WTC11 (cell line): ENCODE measurements at regions not wholly inside any gene's neighbourhood (a gene's known extent, or its start where the extent isn't known, plus 50 kb on each side); places are given as distances from the start of the nearest gene placed in this dataset.
A peak's percentile ranks its signal among the peaks of the same experiment; 100 is the strongest.

Source experiments
- ATAC-seq: fragments of 200-7000 bp; cut with Tn5 transposase; 2 replicates; pipeline ENCODE4 v1.10.0; 2021; ENCODE audit warnings: mild to moderate bottlenecking, moderate library complexity
- CTCF ChIA-PET: fragments of 300-600 bp; sonication (Branson Sonifier 250); formaldehyde crosslinking; loops from one replicate; lab custom pipeline; 2021; ENCODE audit warnings: antibody characterized with exemption; lab: Charles Lee
- POLR2A ChIA-PET: fragments of 350-600 bp; sonication (Branson Sonifier 250); formaldehyde crosslinking; loops from one replicate; lab custom pipeline; 2021; ENCODE audit warnings: antibody characterized with exemption; lab: Charles Lee
- DNase-seq: peaks from one replicate; pipeline ENCODE4 v3.0.0; 2021; ENCODE audit warnings: low spot score
- H3K27ac Mint-ChIP-seq: 2 replicates; pipeline ENCODE4 v1.8.0; 2021; ENCODE audit warnings: mixed read lengths
- H3K27me3 Mint-ChIP-seq: 2 replicates; pipeline ENCODE4 v1.8.0; 2021; ENCODE audit warnings: low read depth, mild to moderate bottlenecking, moderate library complexity, mixed read lengths
- H3K36me3 Mint-ChIP-seq: 2 replicates; pipeline ENCODE4 v1.8.0; 2021; ENCODE audit warnings: mixed read lengths
- H3K4me1 Mint-ChIP-seq: 2 replicates; pipeline ENCODE4 v1.8.0; 2022; ENCODE audit warnings: mixed read lengths
- H3K4me3 Mint-ChIP-seq: 2 replicates; pipeline ENCODE4 v1.8.0; 2021; ENCODE audit warnings: mild to moderate bottlenecking, moderate library complexity, mixed read lengths
- H3K9me3 Mint-ChIP-seq: 2 replicates; pipeline ENCODE4 v1.8.0; 2021; ENCODE audit warnings: mixed read lengths
- ATF1 ChIP-seq: sonication (generic); formaldehyde crosslinking; IDR thresholded peaks from 2 replicates; pipeline ENCODE4 v1.8.1; 2023; ENCODE audit warnings: mild to moderate bottlenecking, moderate library complexity, missing genetic modification reagents
- ATF6 ChIP-seq: sonication (generic); formaldehyde crosslinking; IDR thresholded peaks from 2 replicates; pipeline ENCODE4 v1.8.1; 2023; ENCODE audit warnings: mild to moderate bottlenecking, missing genetic modification reagents
- CTCF ChIP-seq: fragments of 200-600 bp; IDR thresholded peaks from 2 replicates; pipeline ENCODE4 v1.8.0; 2022; ENCODE audit warnings: antibody characterized with exemption
- EMX1 ChIP-seq: fragments of 250-450 bp; sonication (Bioruptor Pico); IDR thresholded peaks from 2 replicates; pipeline ENCODE4 v1.8.0; 2021; ENCODE audit warnings: mild to moderate bottlenecking
- ESRRA ChIP-seq: sonication (generic); formaldehyde crosslinking; IDR thresholded peaks from 2 replicates; pipeline ENCODE4 v1.8.1; 2022; ENCODE audit warnings: mild to moderate bottlenecking, missing genetic modification reagents, borderline replicate concordance
- FOXP1 ChIP-seq: sonication (generic); formaldehyde crosslinking; IDR thresholded peaks from 2 replicates; pipeline ENCODE4 v1.8.0; 2022; ENCODE audit warnings: missing genetic modification reagents, mild to moderate bottlenecking, moderate library complexity, borderline replicate concordance
- HMGA2 ChIP-seq: fragments of 250-450 bp; sonication (Bioruptor Pico); IDR thresholded peaks from 2 replicates; pipeline ENCODE4 v1.4.0; 2021; ENCODE audit warnings: mild to moderate bottlenecking, moderate library complexity
- JAZF1 ChIP-seq: fragments of 250-450 bp; sonication (Bioruptor Pico); IDR thresholded peaks from 2 replicates; pipeline ENCODE4 v1.9.0; 2021; ENCODE audit warnings: moderate library complexity, mild to moderate bottlenecking, inconsistent platforms
- MLX ChIP-seq: sonication (generic); formaldehyde crosslinking; IDR thresholded peaks from 2 replicates; pipeline ENCODE4 v1.8.1; 2023; ENCODE audit warnings: mild to moderate bottlenecking, missing genetic modification reagents, moderate library complexity
- NFATC4 ChIP-seq: fragments of 250-450 bp; sonication (Bioruptor Pico); IDR thresholded peaks from 2 replicates; pipeline ENCODE4 v1.9.0; 2021; ENCODE audit warnings: mild to moderate bottlenecking
- NR2C2 ChIP-seq: sonication (generic); formaldehyde crosslinking; IDR thresholded peaks from 2 replicates; pipeline ENCODE4 v1.8.0; 2022; ENCODE audit warnings: mild to moderate bottlenecking, missing genetic modification reagents
- RELA ChIP-seq: sonication (generic); formaldehyde crosslinking; IDR thresholded peaks from 2 replicates; pipeline ENCODE4 v1.8.1; 2022; ENCODE audit warnings: missing genetic modification reagents, mild to moderate bottlenecking, borderline replicate concordance
- RORB ChIP-seq: fragments of 250-450 bp; sonication (Bioruptor Pico); IDR thresholded peaks from 2 replicates; pipeline ENCODE4 v1.9.0; 2021; ENCODE audit warnings: mild to moderate bottlenecking
- SMAD3 ChIP-seq: sonication (generic); formaldehyde crosslinking; IDR thresholded peaks from 2 replicates; pipeline ENCODE4 v1.8.0; 2022; ENCODE audit warnings: missing genetic modification reagents, mild to moderate bottlenecking, borderline replicate concordance
- TEAD1 ChIP-seq: sonication (generic); formaldehyde crosslinking; IDR thresholded peaks from 2 replicates; pipeline ENCODE4 v1.8.0; 2022; ENCODE audit warnings: mild to moderate bottlenecking, missing genetic modification reagents
- ZNF263 ChIP-seq: sonication (generic); formaldehyde crosslinking; IDR thresholded peaks from 2 replicates; pipeline ENCODE4 v1.8.1; 2022; ENCODE audit warnings: low read depth, mild to moderate bottlenecking, moderate library complexity, missing genetic modification reagents
- ZNF396 ChIP-seq: fragments of 250-450 bp; sonication (Bioruptor Pico); IDR thresholded peaks from 2 replicates; pipeline ENCODE4 v1.8.0; 2021; ENCODE audit warnings: mild to moderate bottlenecking, moderate library complexity, borderline replicate concordance
- ZNF671 ChIP-seq: fragments of 250-450 bp; sonication (Bioruptor Pico); IDR thresholded peaks from 2 replicates; pipeline ENCODE4 v1.8.0; 2021; ENCODE audit warnings: mild to moderate bottlenecking
- TF ChIP-seq, protein P1 (sequence below): fragments of 250-450 bp; sonication (Bioruptor Pico); IDR thresholded peaks from 2 replicates; pipeline ENCODE4 v2.1.2; 2022; ENCODE audit warnings: mild to moderate bottlenecking, moderate library complexity
- TF ChIP-seq, protein P2 (sequence below): fragments of 250-450 bp; sonication (Bioruptor Pico); IDR thresholded peaks from 2 replicates; pipeline ENCODE4 v1.9.0; 2021; ENCODE audit warnings: mild to moderate bottlenecking, borderline replicate concordance
- TF ChIP-seq, protein P3 (sequence below): sonication (generic); formaldehyde crosslinking; IDR thresholded peaks from 2 replicates; pipeline ENCODE4 v1.8.0; 2022; ENCODE audit warnings: mild to moderate bottlenecking, missing genetic modification reagents

GRCh38 chr12:17810399-17810798 is 279.6 kb downstream of the RERGL start (continued):
- TF ChIP-seq, protein P1, sequence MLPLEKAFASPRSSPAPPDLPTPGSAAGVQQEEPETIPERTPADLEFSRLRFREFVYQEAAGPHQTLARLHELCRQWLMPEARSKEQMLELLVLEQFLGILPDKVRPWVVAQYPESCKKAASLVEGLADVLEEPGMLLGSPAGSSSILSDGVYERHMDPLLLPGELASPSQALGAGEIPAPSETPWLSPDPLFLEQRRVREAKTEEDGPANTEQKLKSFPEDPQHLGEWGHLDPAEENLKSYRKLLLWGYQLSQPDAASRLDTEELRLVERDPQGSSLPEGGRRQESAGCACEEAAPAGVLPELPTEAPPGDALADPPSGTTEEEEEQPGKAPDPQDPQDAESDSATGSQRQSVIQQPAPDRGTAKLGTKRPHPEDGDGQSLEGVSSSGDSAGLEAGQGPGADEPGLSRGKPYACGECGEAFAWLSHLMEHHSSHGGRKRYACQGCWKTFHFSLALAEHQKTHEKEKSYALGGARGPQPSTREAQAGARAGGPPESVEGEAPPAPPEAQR (CRISPR knock-in tag) = no peak
- TF ChIP-seq RELA (CRISPR knock-in tag) = no peak
- TF ChIP-seq SMAD3 (CRISPR knock-in tag) = no peak
- TF ChIP-seq MLX (CRISPR knock-in tag) = no peak
- TF ChIP-seq ZNF263 = no peak
- TF ChIP-seq ZNF671 = no peak
- TF ChIP-seq, protein P2, sequence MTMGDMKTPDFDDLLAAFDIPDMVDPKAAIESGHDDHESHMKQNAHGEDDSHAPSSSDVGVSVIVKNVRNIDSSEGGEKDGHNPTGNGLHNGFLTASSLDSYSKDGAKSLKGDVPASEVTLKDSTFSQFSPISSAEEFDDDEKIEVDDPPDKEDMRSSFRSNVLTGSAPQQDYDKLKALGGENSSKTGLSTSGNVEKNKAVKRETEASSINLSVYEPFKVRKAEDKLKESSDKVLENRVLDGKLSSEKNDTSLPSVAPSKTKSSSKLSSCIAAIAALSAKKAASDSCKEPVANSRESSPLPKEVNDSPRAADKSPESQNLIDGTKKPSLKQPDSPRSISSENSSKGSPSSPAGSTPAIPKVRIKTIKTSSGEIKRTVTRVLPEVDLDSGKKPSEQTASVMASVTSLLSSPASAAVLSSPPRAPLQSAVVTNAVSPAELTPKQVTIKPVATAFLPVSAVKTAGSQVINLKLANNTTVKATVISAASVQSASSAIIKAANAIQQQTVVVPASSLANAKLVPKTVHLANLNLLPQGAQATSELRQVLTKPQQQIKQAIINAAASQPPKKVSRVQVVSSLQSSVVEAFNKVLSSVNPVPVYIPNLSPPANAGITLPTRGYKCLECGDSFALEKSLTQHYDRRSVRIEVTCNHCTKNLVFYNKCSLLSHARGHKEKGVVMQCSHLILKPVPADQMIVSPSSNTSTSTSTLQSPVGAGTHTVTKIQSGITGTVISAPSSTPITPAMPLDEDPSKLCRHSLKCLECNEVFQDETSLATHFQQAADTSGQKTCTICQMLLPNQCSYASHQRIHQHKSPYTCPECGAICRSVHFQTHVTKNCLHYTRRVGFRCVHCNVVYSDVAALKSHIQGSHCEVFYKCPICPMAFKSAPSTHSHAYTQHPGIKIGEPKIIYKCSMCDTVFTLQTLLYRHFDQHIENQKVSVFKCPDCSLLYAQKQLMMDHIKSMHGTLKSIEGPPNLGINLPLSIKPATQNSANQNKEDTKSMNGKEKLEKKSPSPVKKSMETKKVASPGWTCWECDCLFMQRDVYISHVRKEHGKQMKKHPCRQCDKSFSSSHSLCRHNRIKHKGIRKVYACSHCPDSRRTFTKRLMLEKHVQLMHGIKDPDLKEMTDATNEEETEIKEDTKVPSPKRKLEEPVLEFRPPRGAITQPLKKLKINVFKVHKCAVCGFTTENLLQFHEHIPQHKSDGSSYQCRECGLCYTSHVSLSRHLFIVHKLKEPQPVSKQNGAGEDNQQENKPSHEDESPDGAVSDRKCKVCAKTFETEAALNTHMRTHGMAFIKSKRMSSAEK (CRISPR knock-in tag) = no peak
- TF ChIP-seq, protein P3, sequence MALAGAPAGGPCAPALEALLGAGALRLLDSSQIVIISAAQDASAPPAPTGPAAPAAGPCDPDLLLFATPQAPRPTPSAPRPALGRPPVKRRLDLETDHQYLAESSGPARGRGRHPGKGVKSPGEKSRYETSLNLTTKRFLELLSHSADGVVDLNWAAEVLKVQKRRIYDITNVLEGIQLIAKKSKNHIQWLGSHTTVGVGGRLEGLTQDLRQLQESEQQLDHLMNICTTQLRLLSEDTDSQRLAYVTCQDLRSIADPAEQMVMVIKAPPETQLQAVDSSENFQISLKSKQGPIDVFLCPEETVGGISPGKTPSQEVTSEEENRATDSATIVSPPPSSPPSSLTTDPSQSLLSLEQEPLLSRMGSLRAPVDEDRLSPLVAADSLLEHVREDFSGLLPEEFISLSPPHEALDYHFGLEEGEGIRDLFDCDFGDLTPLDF (CRISPR knock-in tag) = no peak
- TF ChIP-seq, all 79 proteins: peak for 0

DNA sequence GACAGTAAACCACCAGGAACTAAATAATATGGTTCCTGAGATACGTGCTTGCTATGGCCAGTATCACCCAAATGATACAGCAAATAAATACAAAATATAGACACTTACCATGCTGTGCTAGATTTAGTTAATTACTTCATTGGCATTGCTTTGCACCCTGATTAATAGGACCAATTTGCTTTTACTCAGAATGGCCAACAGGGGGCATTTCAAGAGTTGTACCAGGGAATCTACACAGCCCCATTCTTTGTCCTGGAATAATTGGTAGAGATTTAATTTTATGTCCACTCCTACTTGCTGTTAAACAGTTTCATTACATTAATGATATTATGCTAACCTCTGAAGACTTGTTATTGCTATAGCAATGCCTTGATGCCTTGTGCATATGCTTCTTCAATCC is 280.8 kb downstream of the RERGL start:
- ChIA-PET POLR2A (no interaction called here), CTCF (interaction anchor here (1.1 kb wide), 1 partner anchor 168 kb away, joined by 3 read pairs; no protein-coding TSS in a partner anchor)
- ATAC-seq = peak; percentile 67
- H3K4me3 Mint-ChIP-seq = no peak overlapping the region
- peaks cover 3% of the 10 kb centered on the region; the same call in 1 of the 2 replicates for H3K36me3 Mint-ChIP-seq
- H3K27ac Mint-ChIP-seq = no peak overlapping the region
- no peak for DNase-seq
- H3K4me1 Mint-ChIP-seq = no peaks in the 10 kb centered on the region
- TF ChIP-seq NFATC4 (CRISPR knock-in tag) = no peak
- TF ChIP-seq CTCF = peak; percentile 51
- no peaks in the 10 kb centered on the region for H3K27me3 Mint-ChIP-seq
- H3K9me3 Mint-ChIP-seq = peaks cover 10% of the 10 kb centered on the region

GRCh38 chr12:17802657-17803641 is 287.0 kb downstream of the RERGL start:
- Mint-ChIP-seq H3K27ac (no peak overlapping the region), H3K9me3 (peaks cover 9% of the 10 kb centered on the region), H3K36me3 (peaks cover 6% of the 10 kb centered on the region), H3K4me1 (peaks cover 13% of the 10 kb centered on the region), H3K27me3 (no peaks in the 10 kb centered on the region), H3K4me3 (no peak overlapping the region)
- DNase-seq (peak; percentile 17), ATAC-seq (peak; percentile 75)
- TF ChIP-seq NFATC4 (CRISPR knock-in tag) (no peak), EMX1 (CRISPR knock-in tag) (no peak), ATF1 (CRISPR knock-in tag) (no peak), HMGA2 (CRISPR knock-in tag) (no peak), RORB (CRISPR knock-in tag) (no peak), FOXP1 (CRISPR knock-in tag) (no peak), ZNF396 (CRISPR knock-in tag) (no peak), TEAD1 (no peak), ESRRA (no peak), ATF6 (CRISPR knock-in tag) (no peak), NR2C2 (CRISPR knock-in tag) (no peak), JAZF1 (CRISPR knock-in tag) (no peak)
- ChIA-PET CTCF (no interaction called here), POLR2A (no interaction called here)
